Suprapubic skin (tissue), 4 donors: ENCODE measurements at regions not wholly inside any gene's neighbourhood (a gene's known extent, or its start where the extent isn't known, plus 50 kb on each side); places are given as distances from the start of the nearest gene placed in this dataset.

Experiments
- EP300 ChIP-seq: sonication (generic); formaldehyde crosslinking; IDR thresholded peaks from one replicate; pipeline ENCODE4 v1.6.1; 2017; ENCODE audit warnings: antibody characterized with exemption
- POLR2A ChIP-seq, 2 donors: fragments of 450-650 bp; IDR thresholded peaks; one replicate each; pipeline ENCODE4 v1.6.1; 2017; ENCODE audit warnings: antibody characterized with exemption in 2 of 2, mild to moderate bottlenecking in 2 of 2, moderate library complexity in 2 of 2
- POLR2AphosphoS5 ChIP-seq, 3 donors: sonication (generic); formaldehyde crosslinking; IDR thresholded peaks; one replicate each; pipeline ENCODE4 v1.6.1; 2017; ENCODE audit warnings: antibody characterized with exemption in 3 of 3
- TF ChIP-seq, protein P1 (sequence below), 2 donors: fragments of 200-600 bp in 1 of 2; fragments of 450-650 bp in 1 of 2; sonication (generic) in 1 of 2; IDR thresholded peaks; one replicate each; pipeline ENCODE4 v1.5.1; 2016 to 2019; ENCODE audit warnings: antibody characterized with exemption in 2 of 2, mild to moderate bottlenecking in 1 of 2, moderate library complexity in 1 of 2

DNA sequence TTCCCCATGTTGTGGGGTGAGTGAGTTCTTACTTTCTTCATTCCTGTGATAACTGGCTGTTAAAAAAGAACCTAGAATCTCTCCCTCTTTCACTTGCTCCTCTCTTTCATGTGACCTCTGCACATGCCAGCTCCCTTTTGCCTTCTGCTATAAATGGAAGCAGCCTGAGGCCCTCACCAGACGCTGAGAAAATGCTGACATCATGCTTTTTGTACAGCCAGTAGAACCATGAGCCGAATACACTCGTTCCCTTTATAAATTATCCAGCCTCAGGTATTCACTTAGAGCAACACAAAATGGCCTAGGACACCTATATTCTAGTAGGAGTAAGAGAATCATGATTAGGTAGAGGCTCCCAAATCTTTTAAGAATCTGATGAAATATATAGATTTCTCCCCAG lies 333.5 kb downstream of the LRIG3 start:
- TF ChIP-seq, protein P1, sequence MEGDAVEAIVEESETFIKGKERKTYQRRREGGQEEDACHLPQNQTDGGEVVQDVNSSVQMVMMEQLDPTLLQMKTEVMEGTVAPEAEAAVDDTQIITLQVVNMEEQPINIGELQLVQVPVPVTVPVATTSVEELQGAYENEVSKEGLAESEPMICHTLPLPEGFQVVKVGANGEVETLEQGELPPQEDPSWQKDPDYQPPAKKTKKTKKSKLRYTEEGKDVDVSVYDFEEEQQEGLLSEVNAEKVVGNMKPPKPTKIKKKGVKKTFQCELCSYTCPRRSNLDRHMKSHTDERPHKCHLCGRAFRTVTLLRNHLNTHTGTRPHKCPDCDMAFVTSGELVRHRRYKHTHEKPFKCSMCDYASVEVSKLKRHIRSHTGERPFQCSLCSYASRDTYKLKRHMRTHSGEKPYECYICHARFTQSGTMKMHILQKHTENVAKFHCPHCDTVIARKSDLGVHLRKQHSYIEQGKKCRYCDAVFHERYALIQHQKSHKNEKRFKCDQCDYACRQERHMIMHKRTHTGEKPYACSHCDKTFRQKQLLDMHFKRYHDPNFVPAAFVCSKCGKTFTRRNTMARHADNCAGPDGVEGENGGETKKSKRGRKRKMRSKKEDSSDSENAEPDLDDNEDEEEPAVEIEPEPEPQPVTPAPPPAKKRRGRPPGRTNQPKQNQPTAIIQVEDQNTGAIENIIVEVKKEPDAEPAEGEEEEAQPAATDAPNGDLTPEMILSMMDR (IDR thresholded peaks at IDR 0.05): no peak
- TF ChIP-seq POLR2AphosphoS5 (IDR thresholded peaks at IDR 0.05) (no peak), POLR2A (IDR thresholded peaks at IDR 0.05) (no peak), EP300 (no peak)
